Hematopoietic multipotent progenitor cell (in vitro differentiated cells): ENCODE measurements at regions not wholly inside any gene's neighbourhood (a gene's known extent, or its start where the extent isn't known, plus 50 kb on each side); places are given as distances from the start of the nearest gene placed in this dataset.
"Not testable (repeated sequence)": the region's sequence is repeated elsewhere in the genome, so short reads cannot be mapped to it uniquely, and the experiment has no call there.

ENCODE experiments used
- DNase-seq, 3 donors: peaks; one replicate each; pipeline ENCODE4 v3.0.0-alpha.2; 2011 to 2015; ENCODE audit warnings: low read depth in 2 of 3, low spot score in 2 of 3

DNA sequence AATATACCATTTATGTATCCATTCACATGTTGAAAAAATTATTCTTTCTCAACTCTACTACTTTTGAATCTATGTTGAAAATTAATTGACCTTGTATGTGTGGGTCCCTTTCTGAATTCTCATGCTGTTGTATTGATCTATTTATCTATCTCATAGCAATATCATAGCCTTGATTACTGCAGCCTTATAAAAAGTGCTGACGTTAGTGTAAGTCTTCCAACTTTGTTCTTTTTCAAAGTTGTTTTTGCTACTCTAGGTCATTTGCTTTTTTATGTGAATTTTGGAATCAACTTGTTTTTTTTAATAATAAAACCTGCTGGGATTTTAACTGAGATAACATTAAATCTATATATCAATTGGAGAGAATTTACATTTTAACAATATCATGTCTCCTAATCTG lies 52.2 kb upstream of the PAX3 start:
- DNase-seq: no peak

DNA sequence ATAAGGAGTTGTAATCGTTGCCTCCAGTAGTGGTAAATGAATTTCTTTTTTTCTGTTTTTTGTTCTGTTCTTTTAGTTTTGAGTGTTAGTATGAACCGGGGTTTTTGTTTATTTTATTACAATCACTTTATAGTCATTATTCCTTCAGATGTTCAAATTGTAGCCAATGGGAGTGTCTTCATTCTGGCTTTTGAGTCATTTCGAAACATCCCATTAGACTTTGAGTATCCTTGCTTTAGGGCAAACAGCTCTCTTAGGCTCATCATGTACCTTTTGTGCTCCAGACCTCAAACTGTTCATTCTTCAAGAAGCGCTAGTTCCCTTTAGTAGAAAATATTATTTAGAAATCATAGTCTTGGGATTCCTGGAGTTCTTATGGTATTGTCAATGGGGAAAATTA lies 54.2 kb upstream of the PAX3 start:
- no peak for DNase-seq

- no peak for DNase-seq
These were observed 55.2 kb upstream of the PAX3 start for GRCh38 chr2:222353993-222354392.

GRCh38 chr2:222355860-222356259 lies 57.1 kb upstream of the PAX3 start:
- no peak for DNase-seq

GRCh38 chr2:222357930-222358329 lies 59.1 kb upstream of the PAX3 start:
- no peak for DNase-seq

GRCh38 chr2:222358876-222359275 lies 60.1 kb upstream of the PAX3 start:
- DNase-seq: peak in 2 of 3 donors; percentile 52 to 68

- DNase-seq: no peak
These were observed 61.3 kb upstream of the PAX3 start for GRCh38 chr2:222360146-222360545.

GRCh38 chr2:222360997-222361396 lies 62.2 kb upstream of the PAX3 start:
- DNase-seq: no peak

DNA sequence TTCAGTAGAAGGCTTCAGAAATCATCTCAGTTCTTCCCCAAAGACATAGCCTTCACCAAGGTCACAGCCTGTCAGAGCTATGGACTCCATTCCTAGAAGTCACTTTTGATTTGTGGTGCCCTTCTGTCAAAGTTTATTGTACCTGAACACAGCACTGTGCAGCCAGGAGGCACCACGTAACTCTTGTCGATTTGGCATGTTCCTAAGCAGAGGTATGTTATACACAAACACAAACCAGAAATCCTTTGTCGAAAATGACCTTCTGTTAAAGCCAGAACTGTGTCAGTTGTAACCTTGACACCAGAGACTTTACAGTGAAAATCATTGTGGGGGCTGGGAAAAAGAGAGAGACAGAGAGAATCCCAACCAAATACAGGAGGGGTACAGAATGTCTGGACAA lies 62.6 kb upstream of the SGPP2 start:
- DNase-seq: no peak

GRCh38 chr2:222362336-222362735 lies 62.0 kb upstream of the SGPP2 start:
- DNase-seq: no peak

DNA sequence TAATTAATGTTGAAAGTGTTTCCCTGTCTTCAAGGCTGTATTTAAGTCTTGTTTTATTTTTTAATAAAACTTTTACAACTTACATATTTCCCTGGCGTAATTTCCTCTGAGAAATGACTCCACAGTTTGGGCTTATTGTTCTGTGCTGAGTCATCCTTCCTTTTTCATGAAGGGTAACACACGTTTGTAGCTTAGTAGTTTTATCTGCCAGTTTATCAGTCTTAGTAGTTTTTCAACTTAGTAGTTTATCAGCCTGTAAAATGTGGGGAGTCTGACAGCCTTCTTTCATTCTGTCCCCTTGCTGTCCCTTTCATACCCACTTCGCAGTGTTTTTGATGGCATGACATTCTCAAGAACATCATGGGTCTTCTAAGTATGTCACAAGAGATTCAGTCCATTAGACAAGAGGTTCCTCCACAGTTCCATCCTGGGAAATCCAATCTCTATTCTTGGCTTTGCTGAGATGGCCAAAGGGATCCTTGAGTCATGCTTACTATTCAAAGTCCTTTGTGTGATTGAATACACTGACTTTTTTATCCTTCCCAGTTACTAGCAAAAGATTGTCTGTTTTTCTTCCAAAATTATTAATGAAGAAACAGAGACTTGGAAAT lies 60.0 kb upstream of the SGPP2 start:
- peak in 2 of 3 donors; percentile 72 to 86 for DNase-seq

GRCh38 chr2:222368280-222368679 lies 56.1 kb upstream of the SGPP2 start:
- DNase-seq: not testable (repeated sequence)

DNA sequence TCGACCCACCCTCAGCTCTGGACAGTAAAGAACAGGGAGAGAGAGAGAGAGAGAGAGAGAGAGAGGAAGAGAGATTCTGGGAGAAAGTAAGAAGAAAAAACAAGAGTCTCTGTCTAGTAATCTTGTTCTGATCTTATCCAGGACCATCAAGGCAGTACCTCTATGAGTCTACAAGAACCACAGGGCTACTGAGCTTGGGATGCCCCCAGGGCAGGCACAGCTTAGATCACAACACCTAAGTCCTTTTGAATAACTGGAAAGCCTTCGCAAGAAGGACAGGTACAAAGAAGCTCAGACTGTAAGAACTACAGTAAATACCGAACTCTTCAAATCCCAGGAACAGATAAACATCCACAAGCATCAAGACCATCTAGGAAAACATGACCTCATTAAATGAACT lies 51.4 kb upstream of the SGPP2 start:
- DNase-seq: no peak
